H9 (cell line): ENCODE measurements at regions not wholly inside any gene's neighbourhood (a gene's known extent, or its start where the extent isn't known, plus 50 kb on each side); places are given as distances from the start of the nearest gene placed in this dataset.

ENCODE experiments used
- DNase-seq: peaks from one replicate; pipeline ENCODE4 v3.0.0-alpha.2; 2017
- H2AFZ ChIP-seq: one replicate; pipeline ENCODE4 v1.6.1; 2013; ENCODE audit warnings: mild to moderate bottlenecking, low read length, control low read depth, moderate library complexity
- H2AK5ac ChIP-seq: 2 replicates; pipeline ENCODE4 v1.6.1; 2013; ENCODE audit warnings: low read length, control low read depth, mixed read lengths; ENCODE audit not compliant: insufficient read length
- H2BK120ac ChIP-seq: one replicate; pipeline ENCODE4 v1.6.1; 2013; ENCODE audit warnings: low read depth, mild to moderate bottlenecking, low read length, control low read depth, inconsistent platforms; ENCODE audit not compliant: poor library complexity, severe bottlenecking
- H2BK12ac ChIP-seq: 2 replicates; pipeline ENCODE4 v1.6.1; 2013; ENCODE audit warnings: low read length, control low read depth, mixed read lengths, low read depth; ENCODE audit not compliant: insufficient read length
- H2BK15ac ChIP-seq: 2 replicates; pipeline ENCODE4 v1.6.1; 2013; ENCODE audit warnings: low read depth, low read length, control low read depth
- H2BK20ac ChIP-seq: one replicate; pipeline ENCODE4 v1.6.1; 2013; ENCODE audit warnings: low read depth, mild to moderate bottlenecking, low read length, control low read depth, inconsistent platforms; ENCODE audit not compliant: poor library complexity, severe bottlenecking
- H2BK5ac ChIP-seq: 2 replicates; pipeline ENCODE4 v1.6.1; 2013; ENCODE audit warnings: low read length, control low read depth, mixed read lengths; ENCODE audit not compliant: insufficient read length
- H3K14ac ChIP-seq: 2 replicates; pipeline ENCODE4 v1.6.1; 2013; ENCODE audit warnings: low read length, control low read depth; ENCODE audit not compliant: insufficient read depth
- H3K18ac ChIP-seq: 2 replicates; pipeline ENCODE4 v1.6.1; 2013; ENCODE audit warnings: low read depth, mild to moderate bottlenecking, mixed read lengths, low read length, control low read depth; ENCODE audit not compliant: insufficient read length
- H3K23ac ChIP-seq: 2 replicates; pipeline ENCODE4 v1.6.1; 2013; ENCODE audit warnings: low read length, control low read depth, mixed read lengths, low read depth; ENCODE audit not compliant: insufficient read length
- H3K23me2 ChIP-seq: 2 replicates; pipeline ENCODE4 v1.6.1; 2013; ENCODE audit warnings: low read depth, mild to moderate bottlenecking, mixed read lengths, low read length, control low read depth; ENCODE audit not compliant: insufficient read length, poor library complexity, severe bottlenecking
- H3K27ac ChIP-seq: 2 replicates; pipeline ENCODE4 v1.5.1; 2013; ENCODE audit warnings: low read length, control low read depth, mixed read lengths, low read depth; ENCODE audit not compliant: insufficient read length
- H3K27me3 ChIP-seq: 2 replicates; pipeline ENCODE4 v1.6.1; 2013; ENCODE audit warnings: low read length, control low read depth, inconsistent platforms; ENCODE audit not compliant: insufficient read depth
- H3K4ac ChIP-seq: 2 replicates; pipeline ENCODE4 v1.6.1; 2013; ENCODE audit warnings: low read depth, mild to moderate bottlenecking, control low read depth, inconsistent platforms, low read length, moderate library complexity
- H3K4me1 ChIP-seq: 2 replicates; pipeline ENCODE4 v1.6.1; 2013; ENCODE audit warnings: low read length, control low read depth, inconsistent platforms; ENCODE audit not compliant: insufficient read depth
- H3K4me2 ChIP-seq: 2 replicates; pipeline ENCODE4 v1.6.1; 2013; ENCODE audit warnings: low read length, control low read depth, mixed read lengths; ENCODE audit not compliant: insufficient read length, insufficient read depth
- H3K56ac ChIP-seq: 2 replicates; pipeline ENCODE4 v1.6.1; 2013; ENCODE audit warnings: low read depth, mild to moderate bottlenecking, mixed read lengths, low read length, control low read depth; ENCODE audit not compliant: insufficient read length
- H3K79me1 ChIP-seq: 2 replicates; pipeline ENCODE4 v1.6.1; 2013; ENCODE audit warnings: low read depth, mild to moderate bottlenecking, moderate library complexity, low read length, control low read depth, inconsistent platforms; ENCODE audit not compliant: insufficient read depth, poor library complexity, severe bottlenecking
- H3K79me2 ChIP-seq: 2 replicates; pipeline ENCODE4 v1.6.1; 2013; ENCODE audit warnings: low read length, control low read depth, inconsistent platforms; ENCODE audit not compliant: insufficient read depth
- H3K9ac ChIP-seq: 2 replicates; pipeline ENCODE4 v1.6.1; 2013; ENCODE audit warnings: low read length, control low read depth, mixed read lengths; ENCODE audit not compliant: insufficient read length; ENCODE audit errors: extremely low read depth
- H3K9me3 ChIP-seq: one replicate; pipeline ENCODE4 v1.6.1; 2013; ENCODE audit warnings: low read depth, low read length, inconsistent platforms; ENCODE audit not compliant: control insufficient read depth
- H3T11ph ChIP-seq: one replicate; pipeline ENCODE4 v1.6.1; 2013; ENCODE audit warnings: mild to moderate bottlenecking, low read length, control low read depth, inconsistent platforms
- H4K20me1 ChIP-seq: one replicate; pipeline ENCODE4 v1.6.1; 2013; ENCODE audit not compliant: control insufficient read depth, insufficient read length, insufficient read depth
- H4K5ac ChIP-seq: 2 replicates; pipeline ENCODE4 v1.6.1; 2013; ENCODE audit warnings: low read depth, mild to moderate bottlenecking, mixed read lengths, low read length, control low read depth; ENCODE audit not compliant: insufficient read length
- H4K8ac ChIP-seq: replicated peaks from 2 replicates; pipeline ENCODE4 v1.6.1; 2013; ENCODE audit warnings: low read length, control low read depth, mixed read lengths, low read depth; ENCODE audit not compliant: insufficient read length
- H4K91ac ChIP-seq: 2 replicates; pipeline ENCODE4 v1.6.1; 2013; ENCODE audit warnings: low read depth, mild to moderate bottlenecking, moderate library complexity, mixed read lengths, low read length, control low read depth; ENCODE audit not compliant: insufficient read length
- H3K27ac Mint-ChIP-seq, 3 experiments: 2 replicates in 2 of 3; 3 replicates in 1 of 3; pipeline ENCODE4 v1.8.0; 2020 to 2021; ENCODE audit warnings: mixed read lengths in 3 of 3, mild to moderate bottlenecking in 1 of 3, moderate library complexity in 1 of 3
- H3K27me3 Mint-ChIP-seq: 2 replicates; pipeline ENCODE4 v1.8.0; 2021; ENCODE audit warnings: low read depth, mild to moderate bottlenecking, moderate library complexity, mixed read lengths
- H3K36me3 Mint-ChIP-seq, 3 experiments: 2 replicates in 2 of 3; 3 replicates in 1 of 3; pipeline ENCODE4 v1.8.0; 2020 to 2021; ENCODE audit warnings: low read depth in 3 of 3, mixed read lengths in 3 of 3; ENCODE audit not compliant: insufficient read depth in 1 of 3
- H3K4me1 Mint-ChIP-seq, 2 experiments: 2 replicates each; pipeline ENCODE4 v1.8.0; 2020; ENCODE audit warnings: mixed read lengths in 2 of 2
- H3K4me3 Mint-ChIP-seq, 2 experiments: 2 replicates in 1 of 2; 3 replicates in 1 of 2; pipeline ENCODE4 v1.8.0; 2020 to 2021; ENCODE audit warnings: mild to moderate bottlenecking in 2 of 2, mixed read lengths in 2 of 2, moderate library complexity in 1 of 2
- H3K9me3 Mint-ChIP-seq, 2 experiments: 2 replicates in 1 of 2; 3 replicates in 1 of 2; pipeline ENCODE4 v1.8.0; 2020; ENCODE audit warnings: mild to moderate bottlenecking in 2 of 2, mixed read lengths in 2 of 2, moderate library complexity in 1 of 2
- CTCF ChIP-seq: fragments of 200-600 bp; sonication (generic); conservative IDR thresholded peaks from 3 replicates; pipeline ENCODE4 v1.8.0; 2021; ENCODE audit warnings: antibody characterized with exemption, mild to moderate bottlenecking
- WGBS: extraction: QIAGEN DNeasy Blood & Tissue Kit; methylation state at CpG from one replicate; pipeline ENCODE4 v1.1.7; 2013; ENCODE audit warnings: missing lambda C conversion rate, low lambda C conversion rate, mixed read lengths; ENCODE audit not compliant: insufficient read length; ENCODE audit errors: extremely low coverage; 5-methylcytosine and 5-hydroxymethylcytosine counted together

- H2BK15ac ChIP-seq, result no peak overlapping the region
- no peak overlapping the region for H2AK5ac ChIP-seq
- no peak overlapping the region for H2BK20ac ChIP-seq
- no peaks in the 10 kb centered on the region for H3K9me3 ChIP-seq
- H3K14ac ChIP-seq, result no peak overlapping the region
- H3K79me1 ChIP-seq, result no peaks in the 10 kb centered on the region
- no peak overlapping the region for H2BK120ac ChIP-seq
- H4K91ac ChIP-seq, result no peak overlapping the region
- no peak overlapping the region for H3K27ac ChIP-seq
- no peak for DNase-seq
- no peak overlapping the region for H3K9ac ChIP-seq
- no peak overlapping the region for H2BK12ac ChIP-seq
- Mint-ChIP-seq H3K36me3 (peaks cover 0 to 4% (median 0%) of the 10 kb centered on the region in 3 experiments; a peak in 1 of 7 replicates), H3K9me3 (peaks cover 6 to 39% of the 10 kb centered on the region in 2 experiments; a peak in 4 of 5 replicates), H3K27ac (no peak overlapping the region), H3K4me1 (no peaks in the 10 kb centered on the region), H3K27me3 (no peaks in the 10 kb centered on the region), H3K4me3 (no peak overlapping the region)
- no peak overlapping the region for H3K4ac ChIP-seq
- H2AFZ ChIP-seq, result no peak overlapping the region
- H2BK5ac ChIP-seq, result no peak overlapping the region
- no CpG with 5 or more reads among the region's 2 CpGs for WGBS
- no peak overlapping the region for H4K5ac ChIP-seq
- H3K23me2 ChIP-seq, result no peaks in the 10 kb centered on the region
- no peak overlapping the region for H3K4me2 ChIP-seq
- no peaks in the 10 kb centered on the region for H3K4me1 ChIP-seq
- no peak overlapping the region for H3K18ac ChIP-seq
- no peak overlapping the region for H3K23ac ChIP-seq
- TF ChIP-seq CTCF, result no peak
- H4K8ac ChIP-seq, result no peak overlapping the region
- H3T11ph ChIP-seq, result no peak overlapping the region
- H3K56ac ChIP-seq, result no peak overlapping the region
- no peaks in the 10 kb centered on the region for H3K79me2 ChIP-seq
- H3K27me3 ChIP-seq, result no peaks in the 10 kb centered on the region
- no peaks in the 10 kb centered on the region for H4K20me1 ChIP-seq
Measured at GRCh38 chrX:121831601-121832000, 784.2 kb downstream of the GLUD2 start.
